HG03432 (cell line): ENCODE measurements at regions not wholly inside any gene's neighbourhood (a gene's known extent, or its start where the extent isn't known, plus 50 kb on each side); places are given as distances from the start of the nearest gene placed in this dataset.
A peak's percentile ranks its signal among the peaks of the same experiment; 100 is the strongest.

Source experiments
- ATAC-seq: cut with Tn5 transposase; IDR thresholded peaks from one replicate; pipeline ENCODE4 v1.9.1; 2021; ENCODE audit warnings: mild to moderate bottlenecking, moderate library complexity; ENCODE audit not compliant: unreplicated experiment

DNA sequence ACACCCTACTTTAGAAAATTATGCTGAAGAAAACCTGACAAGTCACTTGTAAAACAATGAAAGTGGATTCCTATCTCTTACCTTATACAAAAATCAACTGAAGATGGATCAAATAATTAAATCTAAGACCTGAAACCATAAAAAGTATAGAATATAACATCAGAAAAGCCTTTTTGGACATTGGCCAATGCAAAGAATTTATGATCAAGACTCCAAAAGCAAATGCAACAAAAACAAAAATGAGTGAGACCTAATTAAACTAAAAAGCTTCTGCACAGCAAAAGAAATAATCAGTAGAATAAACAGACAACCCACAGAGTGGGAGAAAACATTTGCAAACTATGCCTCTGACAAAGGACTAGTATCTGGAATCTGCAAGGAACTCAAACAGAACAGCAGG, 303.0 kb upstream of the CDH9 start:
- no peak for ATAC-seq

GRCh38 chr5:27336817-27337216, 298.4 kb upstream of the CDH9 start:
- no peak for ATAC-seq

- ATAC-seq, result no peak
Observed at GRCh38 chr5:27328480-27328879, 290.1 kb upstream of the CDH9 start.

- ATAC-seq, result no peak
Observed at GRCh38 chr5:27325513-27325912, 287.1 kb upstream of the CDH9 start.

DNA sequence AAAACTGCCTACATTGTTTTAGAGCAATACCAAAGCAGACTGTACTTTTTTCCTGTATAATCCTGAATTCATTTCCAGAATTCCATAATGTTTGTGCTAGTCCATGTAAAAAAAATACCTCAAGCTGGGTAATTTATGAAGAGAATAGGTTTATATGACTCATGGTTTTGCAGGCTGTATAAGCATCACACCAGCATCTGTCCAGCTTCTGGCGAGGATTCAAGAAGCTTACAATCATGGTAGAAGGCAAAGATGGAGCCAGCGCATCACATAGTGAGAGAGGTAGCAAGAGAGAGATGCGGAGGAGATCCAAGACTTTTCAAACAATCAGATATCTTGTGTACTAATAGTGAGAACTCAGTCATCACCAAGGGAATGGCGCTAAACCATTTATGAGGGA, 280.3 kb upstream of the CDH9 start:
- ATAC-seq, result no peak

DNA sequence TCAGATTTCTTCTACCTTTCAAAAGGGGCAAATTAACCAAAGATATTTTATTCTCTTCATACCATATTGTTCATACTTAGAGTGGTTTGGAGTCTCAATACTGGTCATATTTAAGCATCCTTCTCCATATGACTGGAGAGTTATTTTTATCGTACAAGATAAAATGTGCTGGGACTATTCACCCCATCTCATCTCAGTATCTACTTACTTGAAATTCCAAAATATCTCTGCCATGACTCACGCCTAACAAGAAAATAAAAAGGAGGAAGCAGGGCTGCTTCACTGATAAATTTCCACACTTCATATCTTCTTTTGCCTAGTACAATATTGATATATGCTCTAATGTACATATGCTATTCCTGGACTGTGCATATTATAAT, 277.9 kb upstream of the CDH9 start:
- no peak for ATAC-seq

DNA sequence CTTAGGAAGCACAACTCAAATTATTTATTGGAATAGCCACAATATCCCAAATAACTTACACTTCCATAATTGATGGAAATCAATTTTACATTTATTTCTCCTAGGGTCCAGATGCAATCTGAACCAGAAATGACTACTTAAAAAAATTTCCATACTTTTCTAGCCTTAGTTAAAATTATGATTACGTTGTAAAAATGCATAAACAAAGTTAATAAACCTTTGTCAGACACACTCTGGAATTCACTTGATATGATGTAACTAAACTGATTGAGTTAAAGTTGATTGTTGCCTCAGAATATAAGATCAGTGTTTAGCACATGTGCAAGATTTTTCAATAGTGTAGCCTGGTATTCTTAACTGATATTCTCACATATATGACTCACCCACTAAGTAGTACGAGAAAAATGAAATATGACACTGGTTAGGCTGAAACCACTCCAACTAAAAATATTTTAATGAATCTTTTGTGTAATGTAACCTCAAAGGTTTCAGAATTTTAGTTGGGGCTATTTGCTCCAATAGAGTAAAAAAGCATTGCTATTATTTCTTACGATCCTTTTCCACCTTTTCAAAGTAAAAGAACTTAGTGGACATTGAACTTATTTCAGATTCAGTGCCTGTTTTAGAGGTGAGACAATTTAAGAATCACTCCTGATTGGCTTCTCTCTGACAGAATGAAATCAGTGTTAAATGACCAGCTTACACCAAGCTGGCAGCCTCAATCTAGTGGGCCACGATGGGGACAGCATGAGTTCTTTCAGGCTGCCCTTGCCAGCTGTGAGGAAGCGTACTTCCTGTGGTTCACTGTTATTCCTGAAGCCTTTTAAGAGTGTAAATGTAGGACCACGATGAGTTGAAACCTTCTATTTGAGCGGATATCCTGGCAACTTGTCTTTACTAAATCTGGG, 277.2 kb upstream of the CDH9 start:
- ATAC-seq, result peak; percentile 62

- no peak for ATAC-seq
Observed at GRCh38 chr5:27313549-27313948, 275.2 kb upstream of the CDH9 start.

- no peak for ATAC-seq
Observed at GRCh38 chr5:27312291-27312893, 274.0 kb upstream of the CDH9 start.

- no peak for ATAC-seq
Observed at GRCh38 chr5:27311544-27311943, 273.2 kb upstream of the CDH9 start.

DNA sequence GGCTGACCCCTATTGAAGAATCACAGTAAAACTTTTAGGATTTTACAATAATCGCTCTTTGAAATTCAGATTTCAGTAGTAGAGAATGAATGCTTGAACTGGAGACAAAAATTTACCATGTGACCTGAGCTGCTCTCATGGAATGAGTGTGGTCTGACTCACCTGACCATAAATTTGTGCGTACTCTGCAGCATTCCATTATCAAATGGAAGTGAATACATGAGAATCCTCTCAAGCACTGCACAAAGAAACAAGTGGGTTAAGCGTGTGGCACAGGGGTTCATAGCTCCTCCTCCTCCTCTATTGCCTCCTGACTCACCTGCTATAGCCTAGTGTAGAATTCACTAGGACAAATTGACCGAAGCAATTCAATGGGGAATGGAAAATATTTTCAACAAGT, 269.8 kb upstream of the CDH9 start:
- no peak for ATAC-seq

DNA sequence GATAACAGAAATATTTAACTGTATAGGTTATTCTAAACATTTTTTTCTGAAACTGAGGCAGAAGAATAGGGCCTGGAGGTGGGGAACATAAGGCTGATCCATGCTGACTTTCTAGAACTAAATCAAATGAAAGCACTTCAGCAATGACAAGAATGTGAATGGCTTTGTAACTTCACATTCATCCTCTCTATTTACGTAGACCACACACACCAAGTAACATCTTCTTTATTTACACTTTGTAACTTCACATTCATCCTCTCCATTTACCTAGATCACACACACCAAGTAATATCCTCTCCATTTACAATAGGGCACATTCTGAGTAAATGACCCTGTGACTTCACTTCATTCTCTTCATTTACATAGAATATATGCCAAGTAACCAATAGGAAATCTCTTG, 251.8 kb upstream of the CDH9 start:
- no peak for ATAC-seq

- ATAC-seq, result no peak
Observed at GRCh38 chr5:27276119-27276518, 237.7 kb upstream of the CDH9 start.

- no peak for ATAC-seq
Observed at GRCh38 chr5:27275345-27275744, 237.0 kb upstream of the CDH9 start.

GRCh38 chr5:27269766-27270165, 231.4 kb upstream of the CDH9 start:
- no peak for ATAC-seq

- ATAC-seq, result no peak
Observed at GRCh38 chr5:27267209-27267824, 228.9 kb upstream of the CDH9 start.

DNA sequence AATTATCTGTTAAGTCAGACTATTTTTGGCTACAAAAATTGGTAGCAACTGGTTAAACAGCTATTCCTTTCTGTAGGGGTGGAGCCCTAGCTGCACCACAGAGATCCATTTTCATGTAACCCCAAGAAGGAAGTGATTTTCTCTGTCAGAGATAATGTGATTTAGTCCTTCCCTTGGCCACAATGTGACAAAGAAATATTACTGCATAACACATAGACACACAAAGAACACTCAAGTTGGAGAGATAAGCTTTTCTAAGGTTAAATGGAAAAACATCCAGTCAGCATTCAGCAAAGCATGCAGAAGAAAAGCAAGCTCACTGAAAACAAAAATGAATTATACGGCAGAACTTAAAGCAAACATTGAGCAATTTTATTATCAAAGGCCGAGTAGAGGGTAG, 227.8 kb upstream of the CDH9 start:
- no peak for ATAC-seq

GRCh38 chr5:27257696-27258095, 219.3 kb upstream of the CDH9 start:
- no peak for ATAC-seq

- ATAC-seq, result peak; percentile 72
Observed at GRCh38 chr5:27252911-27253310, 214.5 kb upstream of the CDH9 start.

- ATAC-seq, result no peak
Observed at GRCh38 chr5:27242258-27242626, 203.9 kb upstream of the CDH9 start.

GRCh38 chr5:27241564-27242257, 203.3 kb upstream of the CDH9 start:
- peak; percentile 58 for ATAC-seq

GRCh38 chr5:27240791-27241190, 202.4 kb upstream of the CDH9 start:
- ATAC-seq, result no peak
